Stimulated activated CD8-positive, alpha-beta memory T cell treated with anti-CD3 and anti-CD28 coated beads, Interleukin-15, amount 100 ng/mL, for 4 hours (primary cell): ENCODE measurements at regions not wholly inside any gene's neighbourhood (a gene's known extent, or its start where the extent isn't known, plus 50 kb on each side); places are given as distances from the start of the nearest gene placed in this dataset.

ENCODE experiments used
- DNase-seq, 2 donors: peaks; one replicate each; pipeline ENCODE4 v3.0.0-alpha.2; 2020; ENCODE audit warnings: low read depth in 2 of 2

GRCh38 chr13:79723519-79724024 is 242.6 kb downstream of the NDFIP2 start:
- DNase-seq, result no peak

GRCh38 chr13:79722885-79723445 is 242.0 kb downstream of the NDFIP2 start:
- DNase-seq, result no peak

- DNase-seq, result no peak
Observed at GRCh38 chr13:79716191-79716590, 235.2 kb downstream of the NDFIP2 start.

- no peak for DNase-seq
Observed at GRCh38 chr13:79711631-79712030, 230.7 kb downstream of the NDFIP2 start.

- DNase-seq, result no peak
Observed at GRCh38 chr13:79710376-79710775, 229.4 kb downstream of the NDFIP2 start.

GRCh38 chr13:79709471-79709870 is 228.5 kb downstream of the NDFIP2 start:
- no peak for DNase-seq

- DNase-seq, result no peak
Observed at GRCh38 chr13:79703772-79704171, 222.8 kb downstream of the NDFIP2 start.

- DNase-seq, result no peak
Observed at GRCh38 chr13:79695754-79696153, 214.8 kb downstream of the NDFIP2 start.

GRCh38 chr13:79692846-79693245 is 211.9 kb downstream of the NDFIP2 start:
- no peak for DNase-seq

- DNase-seq, result no peak
Observed at GRCh38 chr13:79691826-79692225, 210.9 kb downstream of the NDFIP2 start.

- DNase-seq, result no peak
Observed at GRCh38 chr13:79688741-79689140, 207.8 kb downstream of the NDFIP2 start.

GRCh38 chr13:79686441-79686840 is 205.5 kb downstream of the NDFIP2 start:
- no peak for DNase-seq

- DNase-seq, result no peak
Observed at GRCh38 chr13:79684371-79684770, 203.4 kb downstream of the NDFIP2 start.

- no peak for DNase-seq
Observed at GRCh38 chr13:79682164-79682563, 201.2 kb downstream of the NDFIP2 start.

- DNase-seq, result no peak
Observed at GRCh38 chr13:79681069-79681468, 200.1 kb downstream of the NDFIP2 start.

- no peak for DNase-seq
Observed at GRCh38 chr13:79680485-79680884, 199.5 kb downstream of the NDFIP2 start.

GRCh38 chr13:79679334-79679733 is 198.4 kb downstream of the NDFIP2 start:
- no peak for DNase-seq

- no peak for DNase-seq
Observed at GRCh38 chr13:79678100-79678499, 197.1 kb downstream of the NDFIP2 start.

- DNase-seq, result no peak
Observed at GRCh38 chr13:79675931-79676660, 195.1 kb downstream of the NDFIP2 start.

GRCh38 chr13:79674765-79675515 is 194.0 kb downstream of the NDFIP2 start:
- DNase-seq, result no peak

GRCh38 chr13:79673993-79674377 is 193.0 kb downstream of the NDFIP2 start:
- DNase-seq, result no peak

GRCh38 chr13:79673310-79673992 is 192.5 kb downstream of the NDFIP2 start:
- DNase-seq, result no peak
